GM18508 (cell line): ENCODE measurements at regions not wholly inside any gene's neighbourhood (a gene's known extent, or its start where the extent isn't known, plus 50 kb on each side); places are given as distances from the start of the nearest gene placed in this dataset.
"Not testable (repeated sequence)": the region's sequence is repeated elsewhere in the genome, so short reads cannot be mapped to it uniquely, and the experiment has no call there.

Experiments
- ATAC-seq: cut with Tn5 transposase; IDR thresholded peaks from one replicate; pipeline ENCODE4 v1.9.1; 2021; ENCODE audit warnings: moderate number of reproducible peaks; ENCODE audit not compliant: insufficient read depth, unreplicated experiment

- no peak for ATAC-seq
These were observed 208.9 kb upstream of the PRSS1 start for GRCh38 chr7:142540371-142540770.

DNA sequence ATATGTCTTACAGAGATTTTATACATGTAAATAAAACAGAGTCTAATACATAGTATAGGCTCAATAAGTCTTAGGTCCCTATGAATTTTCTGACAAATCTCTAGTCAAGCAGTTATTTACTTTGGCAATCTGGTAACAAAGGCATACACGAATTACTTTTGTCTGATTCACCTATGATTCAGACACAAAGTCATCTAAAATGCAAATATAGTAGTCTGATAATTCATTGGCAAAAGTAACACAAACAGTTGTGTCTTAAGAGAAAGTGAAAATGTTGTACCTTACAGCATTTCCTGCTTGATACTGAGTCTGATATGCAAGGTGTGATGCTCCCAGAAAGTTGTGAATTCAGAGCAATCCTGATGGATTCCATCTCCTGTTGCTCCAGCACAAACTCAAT lies 209.4 kb upstream of the PRSS1 start:
- ATAC-seq = no peak

GRCh38 chr7:142537760-142538159 lies 211.5 kb upstream of the PRSS1 start:
- ATAC-seq = no peak

- ATAC-seq = peak; percentile 92
These were observed 214.0 kb upstream of the PRSS1 start for GRCh38 chr7:142535123-142535779.

GRCh38 chr7:142534726-142535122 lies 214.5 kb upstream of the PRSS1 start:
- ATAC-seq = no peak

- no peak for ATAC-seq
These were observed 215.4 kb upstream of the PRSS1 start for GRCh38 chr7:142533920-142534319.

- ATAC-seq = no peak
These were observed 219.7 kb upstream of the PRSS1 start for GRCh38 chr7:142529591-142529990.

- no peak for ATAC-seq
These were observed 220.5 kb upstream of the PRSS1 start for GRCh38 chr7:142528608-142529408.

DNA sequence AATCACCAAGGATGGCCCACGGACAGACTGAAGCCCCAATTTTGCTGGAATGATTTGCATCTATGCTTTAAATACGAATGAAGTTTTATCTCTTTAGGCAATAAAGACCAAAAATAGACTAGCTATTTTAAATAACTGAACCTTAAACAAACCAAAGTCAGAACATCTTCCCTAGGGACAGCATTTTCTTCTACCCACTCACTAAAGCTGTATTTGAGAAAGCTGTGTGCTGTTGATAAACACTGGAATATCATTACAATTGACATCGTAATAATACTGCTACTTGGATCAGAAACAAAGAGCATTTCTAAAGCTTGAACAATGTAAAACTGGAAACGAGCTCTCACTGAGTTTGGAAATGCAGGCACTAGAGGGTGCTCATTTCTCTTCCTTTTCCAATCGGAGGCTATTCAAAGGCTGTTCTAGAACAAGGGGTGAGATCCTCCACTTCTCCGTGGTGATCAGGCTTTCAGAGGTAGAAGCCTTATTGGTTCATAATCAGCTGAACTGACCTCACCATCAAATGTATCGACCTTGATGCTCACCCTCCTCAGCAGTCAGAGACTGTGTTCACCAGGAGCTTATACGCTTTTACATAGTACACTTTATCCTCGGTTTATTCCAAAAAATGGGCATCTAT lies 225.3 kb upstream of the PRSS1 start:
- no peak for ATAC-seq

GRCh38 chr7:142522735-142523134 lies 226.5 kb upstream of the PRSS1 start:
- no peak for ATAC-seq

GRCh38 chr7:142520885-142521284 lies 228.4 kb upstream of the PRSS1 start:
- not testable (repeated sequence) for ATAC-seq

DNA sequence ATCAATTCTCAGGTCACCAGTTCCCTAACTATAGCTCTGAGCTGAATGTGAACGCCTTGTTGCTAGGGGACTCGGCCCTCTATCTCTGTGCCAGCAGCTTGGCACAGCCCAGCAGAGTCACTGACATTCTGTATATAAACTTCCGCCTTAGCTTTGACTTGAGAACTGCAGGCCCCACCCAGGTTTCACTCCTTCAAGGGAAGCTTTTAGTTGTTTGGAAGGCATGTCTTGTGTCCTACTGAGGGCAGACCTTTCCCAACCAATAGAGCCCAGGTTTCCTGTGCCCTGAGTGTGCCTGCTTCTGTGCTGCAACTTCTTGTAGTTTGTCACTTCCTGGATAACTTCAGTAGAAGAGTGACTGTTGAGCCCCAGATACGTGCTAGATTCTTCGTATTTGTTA lies 228.8 kb upstream of the PRSS1 start:
- ATAC-seq = not testable (repeated sequence)

- ATAC-seq = no peak
These were observed 229.9 kb upstream of the PRSS1 start for GRCh38 chr7:142519079-142520078.

GRCh38 chr7:142516038-142516501 lies 233.2 kb upstream of the PRSS1 start:
- ATAC-seq = peak; percentile 83

- not testable (repeated sequence) for ATAC-seq
These were observed 234.6 kb upstream of the PRSS1 start for GRCh38 chr7:142514716-142515115.

DNA sequence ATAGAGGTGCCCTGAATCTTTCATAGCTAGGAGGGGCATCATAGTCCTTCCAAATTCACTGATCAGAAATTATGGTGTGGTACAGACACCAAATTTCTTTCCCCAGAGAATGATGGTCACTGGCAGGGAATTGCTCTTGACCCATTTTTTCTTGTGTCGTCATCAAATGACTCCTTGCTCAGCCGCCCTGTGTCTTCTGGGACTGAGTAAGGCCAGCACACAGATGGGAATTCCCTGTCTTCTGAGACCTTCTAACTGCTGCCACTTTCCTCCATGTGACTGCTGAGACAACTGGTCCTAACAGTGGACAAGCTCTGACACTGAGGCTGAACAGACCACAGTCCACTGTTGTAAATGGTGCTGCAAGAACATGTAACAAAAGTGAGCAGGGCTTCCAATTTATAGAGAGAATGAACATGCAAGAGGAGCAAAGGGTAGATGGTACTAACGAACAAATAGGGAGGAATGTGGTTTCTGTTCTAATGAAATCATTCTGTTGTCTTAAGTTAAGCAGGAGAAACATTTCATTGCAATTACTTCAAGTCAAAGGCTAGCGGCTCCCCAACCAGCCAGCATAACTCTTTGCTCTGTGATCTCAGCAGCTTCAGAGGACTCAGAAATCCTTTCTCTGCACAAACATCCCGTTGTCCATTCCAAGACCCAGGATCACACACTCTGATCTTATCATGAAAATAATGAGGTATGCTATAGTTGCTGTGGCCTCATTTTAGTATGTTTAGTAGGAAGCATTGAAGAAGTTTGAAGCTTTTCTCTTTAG lies 235.9 kb upstream of the PRSS1 start:
- ATAC-seq = no peak

DNA sequence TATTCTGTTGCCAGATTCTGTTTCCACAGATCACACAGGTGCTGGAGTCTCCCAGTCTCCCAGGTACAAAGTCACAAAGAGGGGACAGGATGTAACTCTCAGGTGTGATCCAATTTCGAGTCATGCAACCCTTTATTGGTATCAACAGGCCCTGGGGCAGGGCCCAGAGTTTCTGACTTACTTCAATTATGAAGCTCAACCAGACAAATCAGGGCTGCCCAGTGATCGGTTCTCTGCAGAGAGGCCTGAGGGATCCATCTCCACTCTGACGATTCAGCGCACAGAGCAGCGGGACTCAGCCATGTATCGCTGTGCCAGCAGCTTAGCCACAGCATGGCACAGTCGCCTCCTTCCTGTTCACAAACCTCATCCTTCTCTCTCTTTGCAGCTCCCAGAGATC lies 237.5 kb upstream of the PRSS1 start:
- no peak for ATAC-seq

DNA sequence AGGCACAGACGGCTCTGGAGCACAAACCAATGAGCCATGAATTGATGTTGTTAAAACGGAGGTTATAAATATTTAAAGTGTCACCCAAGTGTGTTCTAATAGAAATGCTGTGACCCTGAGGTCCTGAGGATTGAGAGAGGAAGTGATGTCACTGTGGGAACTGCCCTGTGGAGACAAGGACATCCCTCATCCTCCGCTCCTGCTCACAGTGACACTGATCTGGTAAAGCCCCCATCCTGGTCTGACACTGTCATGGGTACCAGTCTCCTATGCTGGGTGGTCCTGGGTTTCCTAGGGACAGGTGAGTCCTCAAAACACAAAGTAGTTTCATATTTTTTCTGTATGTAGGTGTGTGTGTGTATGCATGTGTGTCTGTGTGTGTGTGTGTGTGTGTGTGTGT lies 237.9 kb upstream of the PRSS1 start:
- no peak for ATAC-seq

GRCh38 chr7:142509235-142509634 lies 240.0 kb upstream of the PRSS1 start:
- ATAC-seq = not testable (repeated sequence)
